HUES64 (cell line): ENCODE measurements at regions not wholly inside any gene's neighbourhood (a gene's known extent, or its start where the extent isn't known, plus 50 kb on each side); places are given as distances from the start of the nearest gene placed in this dataset.
"Not testable (repeated sequence)": the region's sequence is repeated elsewhere in the genome, so short reads cannot be mapped to it uniquely, and the experiment has no call there.

Source experiments
- H3K27ac ChIP-seq: 2 replicates; pipeline ENCODE4 v1.7.0; 2013; ENCODE audit warnings: low read depth, low read length, inconsistent platforms
- H3K27me3 ChIP-seq: 2 replicates; pipeline ENCODE4 v1.6.1; 2013; ENCODE audit warnings: mild to moderate bottlenecking, low read length; ENCODE audit not compliant: insufficient read depth
- H3K36me3 ChIP-seq: 2 replicates; pipeline ENCODE4 v1.6.1; 2013; ENCODE audit warnings: mild to moderate bottlenecking, low read length; ENCODE audit not compliant: insufficient read depth
- H3K4me1 ChIP-seq: 2 replicates; pipeline ENCODE4 v1.6.1; 2013; ENCODE audit warnings: mild to moderate bottlenecking, low read length, moderate library complexity; ENCODE audit not compliant: insufficient read depth
- H3K4me3 ChIP-seq: 2 replicates; pipeline ENCODE4 v1.5.1; 2013; ENCODE audit warnings: mild to moderate bottlenecking, low read length, moderate library complexity
- H3K9ac ChIP-seq: 2 replicates; pipeline ENCODE4 v1.6.1; 2013; ENCODE audit warnings: mild to moderate bottlenecking, low read depth, low read length
- H3K9me3 ChIP-seq: 2 replicates; pipeline ENCODE4 v1.6.1; 2013; ENCODE audit warnings: low read depth, low read length; ENCODE audit not compliant: insufficient read depth
- WGBS: fragments of 150-250, 120-280 bp; methylation state at CpG from one replicate; pipeline ENCODE4 v1.1.7; 2013; ENCODE audit warnings: missing lambda C conversion rate; 5-methylcytosine and 5-hydroxymethylcytosine counted together

DNA sequence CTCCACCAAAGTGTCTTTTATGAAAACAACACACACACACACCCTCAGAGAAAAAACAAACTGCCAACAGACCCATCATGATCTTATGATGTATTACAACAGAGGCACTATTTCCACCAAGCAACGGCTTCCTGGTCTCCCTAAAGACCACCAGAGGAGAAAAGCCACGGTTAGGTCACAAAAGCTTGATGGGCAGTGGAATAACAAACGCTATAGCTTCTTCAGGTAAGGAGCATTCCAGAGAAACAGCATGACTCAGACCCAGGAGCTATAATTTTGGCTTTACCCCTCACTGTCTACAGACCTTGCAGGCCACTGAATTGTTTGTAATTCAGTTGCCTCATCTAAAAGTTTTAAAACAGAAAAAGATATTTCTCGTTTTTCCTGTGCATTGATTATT lies 105.7 kb upstream of the GPR141 start:
- Histone ChIP-seq H3K9ac (no peak overlapping the region), H3K4me3 (no peak overlapping the region), H3K27me3 (no peaks in the 10 kb centered on the region), H3K9me3 (no peaks in the 10 kb centered on the region), H3K36me3 (no peaks in the 10 kb centered on the region), H3K27ac (peak overlapping the region; percentile 17; the same call in 1 of the 2 replicates), H3K4me1 (peaks cover 8% of the 10 kb centered on the region)
- 62% methylated on average over 4 of the region's 4 CpGs for WGBS

- Histone ChIP-seq H3K4me3 (no peak overlapping the region), H3K9me3 (no peaks in the 10 kb centered on the region), H3K9ac (no peak overlapping the region), H3K27ac (no peak overlapping the region), H3K36me3 (no peaks in the 10 kb centered on the region), H3K4me1 (peaks cover 8% of the 10 kb centered on the region), H3K27me3 (no peaks in the 10 kb centered on the region)
- no CpG with 5 or more reads among the region's 1 CpG for WGBS
These were observed 105.2 kb upstream of the GPR141 start for GRCh38 chr7:37578350-37578749.

DNA sequence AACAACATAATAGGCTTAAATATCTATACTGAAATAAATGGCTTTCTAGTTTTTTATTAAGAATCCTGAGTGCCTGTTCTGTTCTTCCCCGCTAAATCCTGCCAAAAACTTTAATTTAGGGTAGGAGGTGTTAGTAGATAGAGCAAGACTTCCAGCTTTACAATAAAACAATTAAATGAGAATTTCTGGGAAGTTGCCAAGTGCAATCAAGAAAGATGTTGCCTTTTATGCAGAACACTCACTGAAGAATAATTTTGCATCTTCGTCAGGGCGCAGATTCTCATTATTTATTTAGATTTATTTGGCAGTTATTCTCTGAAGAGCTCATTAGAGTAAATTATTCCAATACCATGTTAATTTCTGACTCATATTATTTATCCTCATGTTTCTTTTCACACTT lies 103.2 kb upstream of the GPR141 start:
- H3K4me3 ChIP-seq, result no peak overlapping the region
- H3K9me3 ChIP-seq, result no peaks in the 10 kb centered on the region
- H3K27me3 ChIP-seq, result no peaks in the 10 kb centered on the region
- H3K36me3 ChIP-seq, result no peaks in the 10 kb centered on the region
- H3K27ac ChIP-seq, result no peak overlapping the region
- peaks cover 8% of the 10 kb centered on the region for H3K4me1 ChIP-seq
- no CpG with 5 or more reads among the region's 3 CpGs for WGBS
- H3K9ac ChIP-seq, result no peak overlapping the region

- H3K27ac ChIP-seq, H3K9ac ChIP-seq, H3K4me3 ChIP-seq, H3K4me1 ChIP-seq, H3K9me3 ChIP-seq, H3K36me3 ChIP-seq, H3K27me3 ChIP-seq: not testable (repeated sequence)
- 97% methylated on average over 4 of the region's 4 CpGs for WGBS
These were observed 98.7 kb upstream of the GPR141 start for GRCh38 chr7:37584651-37585463.

DNA sequence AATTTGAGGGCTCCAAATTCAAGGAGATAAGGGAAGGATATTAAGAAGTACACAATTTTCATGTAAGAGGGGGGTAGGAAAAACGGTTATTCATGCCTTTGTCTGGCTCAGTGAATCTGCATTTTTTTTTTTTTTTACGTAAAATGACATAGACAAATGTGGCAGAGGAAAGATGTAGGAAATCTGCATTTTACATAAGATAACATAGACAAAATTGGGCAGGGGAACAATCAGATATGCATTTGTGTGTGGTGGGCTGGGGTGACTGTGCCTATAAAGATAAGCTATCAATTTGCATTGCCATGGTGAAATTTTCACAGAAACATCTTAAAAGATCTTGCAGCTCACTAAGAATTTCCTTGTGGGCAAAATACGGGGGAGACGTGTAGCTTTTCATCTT lies 92.7 kb upstream of the GPR141 start:
- H3K4me3 ChIP-seq, result no peak overlapping the region

DNA sequence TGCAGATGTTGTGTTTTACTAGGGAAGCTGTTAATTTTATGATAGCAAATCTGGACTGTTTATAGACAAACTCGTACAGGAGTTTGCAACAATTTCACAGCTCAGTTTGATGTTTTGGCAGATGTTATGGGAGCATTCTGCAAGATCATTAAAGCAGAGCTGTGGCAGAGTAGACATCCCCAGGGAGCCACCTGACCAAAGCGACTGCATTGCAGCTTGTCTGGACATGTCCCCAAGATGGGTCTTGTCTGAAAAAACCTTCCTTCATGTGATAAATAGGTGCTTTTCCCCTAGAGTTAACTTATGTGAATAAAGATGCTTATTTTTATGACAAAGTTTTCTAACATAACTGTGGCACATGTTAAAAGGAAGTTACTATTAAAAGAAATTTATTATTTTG lies 91.2 kb upstream of the GPR141 start:
- 95% methylated on average over 2 of the region's 2 CpGs for WGBS
- H3K27me3 ChIP-seq, result no peaks in the 10 kb centered on the region
- no peaks in the 10 kb centered on the region for H3K36me3 ChIP-seq
- no peak overlapping the region for H3K27ac ChIP-seq
- no peaks in the 10 kb centered on the region for H3K9me3 ChIP-seq
- no peak overlapping the region for H3K4me3 ChIP-seq
- no peak overlapping the region for H3K9ac ChIP-seq
- no peaks in the 10 kb centered on the region for H3K4me1 ChIP-seq

More for the DNA sequence above, 92.7 kb upstream of the GPR141 start:
- H3K36me3 ChIP-seq, result no peaks in the 10 kb centered on the region
- no peaks in the 10 kb centered on the region for H3K4me1 ChIP-seq
- H3K27me3 ChIP-seq, result no peaks in the 10 kb centered on the region
- no peak overlapping the region for H3K27ac ChIP-seq
- no peaks in the 10 kb centered on the region for H3K9me3 ChIP-seq
- H3K9ac ChIP-seq, result no peak overlapping the region
- WGBS, result 89% methylated on average over 4 of the region's 4 CpGs

GRCh38 chr7:37594602-37595001 lies 89.0 kb upstream of the GPR141 start:
- Histone ChIP-seq H3K4me1 (no peaks in the 10 kb centered on the region), H3K9ac (no peak overlapping the region), H3K27ac (no peak overlapping the region), H3K4me3 (no peak overlapping the region), H3K36me3 (no peaks in the 10 kb centered on the region), H3K9me3 (no peaks in the 10 kb centered on the region), H3K27me3 (no peaks in the 10 kb centered on the region)
- 100% methylated on average over 1 of the region's 1 CpG for WGBS

DNA sequence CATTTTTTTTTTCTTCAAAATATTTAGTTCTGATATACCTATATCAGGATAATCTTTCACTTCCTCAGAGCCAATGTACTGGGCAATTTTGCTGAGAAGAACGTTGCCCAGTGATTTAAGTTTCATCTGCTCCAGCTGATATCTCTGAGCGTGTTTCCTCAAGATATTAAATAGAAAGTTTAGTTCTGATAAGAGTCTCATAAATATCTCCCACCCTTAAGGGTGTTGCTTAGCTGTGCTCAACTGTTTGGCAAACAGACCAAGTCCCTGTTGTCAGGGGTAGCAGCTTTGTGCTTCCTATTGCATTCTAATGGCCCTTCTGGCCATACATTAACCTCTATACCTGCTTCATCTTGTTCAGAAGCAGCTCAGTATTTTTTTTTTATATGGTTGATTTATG lies 84.7 kb upstream of the GPR141 start:
- H3K27me3 ChIP-seq, result no peaks in the 10 kb centered on the region

DNA sequence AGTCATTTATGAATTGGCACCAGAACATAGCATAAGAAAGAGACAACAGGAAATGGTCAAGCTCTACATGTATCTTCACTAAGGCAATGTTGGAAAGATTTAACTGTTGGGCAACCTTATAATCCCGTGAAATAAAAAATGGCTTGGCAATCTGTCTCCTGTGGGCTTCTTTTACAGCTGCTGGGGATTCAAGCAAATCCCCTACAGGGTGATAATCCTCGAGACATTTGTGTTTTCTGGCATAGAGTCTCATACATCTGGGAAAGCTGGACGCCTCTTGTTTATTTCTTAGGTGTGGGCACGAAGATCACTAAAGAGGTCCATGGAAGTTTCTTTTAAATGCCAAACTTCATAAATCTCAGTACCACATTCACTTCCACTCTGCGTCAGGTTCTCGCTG lies 82.2 kb upstream of the GPR141 start:
- 95% methylated on average over 6 of the region's 6 CpGs for WGBS
- Histone ChIP-seq H3K36me3 (no peaks in the 10 kb centered on the region), H3K9me3 (no peaks in the 10 kb centered on the region), H3K9ac (no peak overlapping the region), H3K27me3 (no peaks in the 10 kb centered on the region), H3K4me1 (no peaks in the 10 kb centered on the region), H3K27ac (no peak overlapping the region), H3K4me3 (no peak overlapping the region)

More for the DNA sequence above, 84.7 kb upstream of the GPR141 start:
- Histone ChIP-seq H3K4me1 (no peaks in the 10 kb centered on the region), H3K27ac (no peak overlapping the region), H3K9me3 (no peaks in the 10 kb centered on the region), H3K9ac (no peak overlapping the region), H3K36me3 (no peaks in the 10 kb centered on the region), H3K4me3 (no peak overlapping the region)
- 82% methylated on average over 2 of the region's 2 CpGs for WGBS

DNA sequence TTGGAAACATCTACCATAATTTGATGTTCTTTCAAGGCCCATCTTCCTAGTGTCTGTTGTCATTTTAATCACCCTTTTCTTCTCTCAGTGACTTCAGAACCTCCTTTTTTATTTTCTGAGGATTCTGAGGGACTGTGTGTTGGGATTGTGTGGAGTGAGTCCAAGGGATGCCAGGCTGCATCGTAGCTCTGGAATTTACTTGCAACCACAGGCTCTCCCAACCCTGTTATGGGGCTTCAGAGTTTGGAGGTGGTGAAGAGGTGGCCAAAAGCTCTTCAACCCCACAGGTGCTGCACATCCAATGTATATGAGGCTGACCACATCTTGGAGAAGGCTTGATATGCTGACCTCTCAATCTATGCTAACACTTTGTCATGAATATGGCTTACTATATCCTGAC lies 79.5 kb upstream of the GPR141 start:
- no peaks in the 10 kb centered on the region for H3K27me3 ChIP-seq
- H3K4me1 ChIP-seq, result no peaks in the 10 kb centered on the region
- no peak overlapping the region for H3K4me3 ChIP-seq
- no peak overlapping the region for H3K9ac ChIP-seq
- 100% methylated on average over 1 of the region's 1 CpG for WGBS
- H3K36me3 ChIP-seq, result no peaks in the 10 kb centered on the region
- no peaks in the 10 kb centered on the region for H3K9me3 ChIP-seq
- H3K27ac ChIP-seq, result no peak overlapping the region

GRCh38 chr7:37617406-37617805 lies 66.2 kb upstream of the GPR141 start:
- not testable (repeated sequence) for H3K4me3 ChIP-seq, H3K4me1 ChIP-seq, H3K9me3 ChIP-seq, H3K36me3 ChIP-seq, H3K27me3 ChIP-seq, H3K9ac ChIP-seq, H3K27ac ChIP-seq
- WGBS, result 51% methylated on average over 14 of the region's 16 CpGs

GRCh38 chr7:37633048-37633447 lies 50.5 kb upstream of the GPR141 start:
- H3K36me3 ChIP-seq, result no peaks in the 10 kb centered on the region
- H3K4me3 ChIP-seq, result no peak overlapping the region
- H3K27ac ChIP-seq, result no peak overlapping the region
- peaks cover 3% of the 10 kb centered on the region; the same call in 1 of the 2 replicates for H3K9me3 ChIP-seq
- H3K27me3 ChIP-seq, result no peaks in the 10 kb centered on the region
- H3K9ac ChIP-seq, result no peak overlapping the region
- WGBS, result 94% methylated on average over 1 of the region's 1 CpG
- H3K4me1 ChIP-seq, result no peaks in the 10 kb centered on the region
